ENCODE measurements at regions not wholly inside any gene's neighbourhood (a gene's known extent, or its start where the extent isn't known, plus 50 kb on each side); places are given as distances from the start of the nearest gene placed in this dataset.

GRCh38 chr12:68403296-68403695 is 71.1 kb upstream of the MDM1 start (continued):
- TF ChIP-seq E2F4 (CRISPR knock-in tag; IDR thresholded peaks at IDR 0.05; ENCODE audit: borderline replicate concordance, low read depth) (no peak), SOX15 (CRISPR knock-in tag; IDR thresholded peaks at IDR 0.05) (no peak), MAX (CRISPR knock-in tag; IDR thresholded peaks at IDR 0.05) (no peak)

- CTCF ChIA-PET: no interaction called here
- Mint-ChIP-seq H3K4me3 (no peak overlapping the region), H3K27ac (no peak overlapping the region), H3K9me3 (no peaks in the 10 kb centered on the region), H3K27me3 (ENCODE audit: low read depth) (no peaks in the 10 kb centered on the region), H3K4me1 (peaks cover 6% of the 10 kb centered on the region), H3K36me3 (no peaks in the 10 kb centered on the region)
- TF ChIP-seq SP1 (CRISPR knock-in tag; conservative IDR thresholded peaks at IDR 0.05) (no peak), ZNF219 (CRISPR knock-in tag; IDR thresholded peaks at IDR 0.05; ENCODE audit: borderline replicate concordance) (no peak), ESRRA (CRISPR knock-in tag; IDR thresholded peaks at IDR 0.05; ENCODE audit: borderline replicate concordance) (no peak), ZNF138 (CRISPR knock-in tag; conservative IDR thresholded peaks at IDR 0.05) (no peak), ZNF317 (CRISPR knock-in tag; IDR thresholded peaks at IDR 0.05; ENCODE audit: borderline replicate concordance, low read depth) (no peak), FOXK1 (CRISPR knock-in tag; IDR thresholded peaks at IDR 0.05) (no peak), ZNF121 (CRISPR knock-in tag; IDR thresholded peaks at IDR 0.05) (no peak), AR (CRISPR knock-in tag; IDR thresholded peaks at IDR 0.05) (no peak), KAT7 (CRISPR knock-in tag; IDR thresholded peaks at IDR 0.05; ENCODE audit: borderline replicate concordance) (no peak), GRHL2 (CRISPR knock-in tag; IDR thresholded peaks at IDR 0.05; ENCODE audit: insufficient replicate concordance, severe bottlenecking) (no peak), ZNF416 (CRISPR knock-in tag; IDR thresholded peaks at IDR 0.05) (no peak), E2F1 (CRISPR knock-in tag; IDR thresholded peaks at IDR 0.05) (no peak)
- POLR2A ChIA-PET: no interaction called here
- DNase-seq (ENCODE audit: low spot score): no peak
- ATAC-seq: no peak
Measured at GRCh38 chr12:68403711-68404110, 71.5 kb upstream of the MDM1 start.

GRCh38 chr12:68405343-68405781 is 73.2 kb upstream of the MDM1 start:
- Mint-ChIP-seq H3K4me1 (peaks cover 6% of the 10 kb centered on the region), H3K36me3 (no peaks in the 10 kb centered on the region), H3K27ac (no peak overlapping the region), H3K27me3 (ENCODE audit: low read depth) (no peaks in the 10 kb centered on the region), H3K4me3 (no peak overlapping the region), H3K9me3 (no peaks in the 10 kb centered on the region)
- POLR2A ChIA-PET: no interaction called here
- DNase-seq (ENCODE audit: low spot score): no peak
- ATAC-seq: no peak
- CTCF ChIA-PET: no interaction called here
- TF ChIP-seq MAX (CRISPR knock-in tag; IDR thresholded peaks at IDR 0.05): no peak
- TF ChIP-seq USF2 (CRISPR knock-in tag; IDR thresholded peaks at IDR 0.05): no peak
- TF ChIP-seq E2F5 (CRISPR knock-in tag; IDR thresholded peaks at IDR 0.05): no peak
- TF ChIP-seq ATF3 (CRISPR knock-in tag; conservative IDR thresholded peaks at IDR 0.05): no peak
- TF ChIP-seq TEAD1 (CRISPR knock-in tag; IDR thresholded peaks at IDR 0.05): no peak
- TF ChIP-seq TEAD4 (CRISPR knock-in tag; IDR thresholded peaks at IDR 0.05): no peak
- TF ChIP-seq SOX15 (CRISPR knock-in tag; IDR thresholded peaks at IDR 0.05): no peak
- TF ChIP-seq ATF6 (CRISPR knock-in tag; IDR thresholded peaks at IDR 0.05): no peak
